Globus pallidus (tissue), 1 donor: ENCODE measurements at regions not wholly inside any gene's neighbourhood (a gene's known extent, or its start where the extent isn't known, plus 50 kb on each side); places are given as distances from the start of the nearest gene placed in this dataset.
"Not testable (repeated sequence)": the region's sequence is repeated elsewhere in the genome, so short reads cannot be mapped to it uniquely, and the experiment has no call there.

Experiments
- DNase-seq: peaks from one replicate; pipeline ENCODE4 v3.0.0-alpha.2; 2015; ENCODE audit warnings: low spot score

DNA sequence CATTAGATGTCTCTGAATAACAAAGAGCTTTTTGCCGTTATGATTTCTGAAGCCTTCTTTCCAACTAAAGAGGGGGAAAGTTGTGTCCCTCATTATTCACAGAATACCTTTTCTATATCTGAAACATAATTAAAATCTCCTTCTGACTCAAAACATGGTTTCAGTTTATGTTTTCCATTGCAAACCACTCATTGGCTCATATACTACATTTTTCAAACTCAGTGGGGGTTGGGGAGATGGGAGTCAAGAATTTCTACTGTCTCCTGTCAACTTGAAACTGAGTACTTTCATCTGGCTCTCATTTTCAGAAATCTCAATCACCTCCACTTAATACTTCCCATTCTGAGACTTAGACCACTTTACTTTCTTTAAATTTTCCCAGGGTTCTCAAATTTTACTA, 1839.5 kb upstream of the PCDH10 start:
- DNase-seq = no peak

DNA sequence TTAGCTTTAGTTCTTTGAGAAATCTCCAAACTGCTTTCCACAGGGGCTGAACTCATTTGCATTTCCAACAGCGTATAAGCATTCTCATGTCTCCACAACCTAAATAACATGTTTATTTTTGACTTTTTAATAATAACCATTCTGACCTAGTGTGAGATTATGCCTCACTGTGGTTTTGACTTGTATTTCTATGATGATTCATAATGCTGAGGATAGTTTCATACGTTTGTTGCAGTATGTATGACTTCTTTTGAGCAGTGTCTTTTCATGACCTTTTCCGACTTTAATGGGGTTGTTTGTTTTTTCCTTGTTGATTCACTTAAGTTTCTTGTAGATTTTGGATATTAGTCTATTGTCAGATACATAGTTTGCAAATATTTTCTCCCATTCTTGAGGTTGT, 1833.0 kb upstream of the PCDH10 start:
- no peak for DNase-seq

DNA sequence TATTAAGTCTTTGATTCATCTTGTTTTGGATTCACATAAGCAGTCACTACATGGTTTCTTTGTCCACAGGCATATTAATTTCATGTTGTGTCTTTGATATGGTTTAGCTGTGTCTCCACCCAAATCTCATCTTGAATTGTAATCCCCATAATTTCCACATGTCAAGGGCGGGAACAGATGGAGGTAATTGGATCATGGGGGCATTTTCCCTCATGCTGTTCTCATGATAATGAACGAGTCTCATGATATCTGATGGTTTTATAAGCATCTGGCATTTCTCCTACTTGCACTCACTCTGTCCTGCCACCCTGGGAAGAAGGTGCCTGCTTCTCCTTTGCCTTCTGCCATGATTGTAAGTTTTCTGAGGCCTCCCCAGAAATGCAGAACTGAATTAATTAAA, 1811.2 kb upstream of the PCDH10 start:
- no peak for DNase-seq

DNA sequence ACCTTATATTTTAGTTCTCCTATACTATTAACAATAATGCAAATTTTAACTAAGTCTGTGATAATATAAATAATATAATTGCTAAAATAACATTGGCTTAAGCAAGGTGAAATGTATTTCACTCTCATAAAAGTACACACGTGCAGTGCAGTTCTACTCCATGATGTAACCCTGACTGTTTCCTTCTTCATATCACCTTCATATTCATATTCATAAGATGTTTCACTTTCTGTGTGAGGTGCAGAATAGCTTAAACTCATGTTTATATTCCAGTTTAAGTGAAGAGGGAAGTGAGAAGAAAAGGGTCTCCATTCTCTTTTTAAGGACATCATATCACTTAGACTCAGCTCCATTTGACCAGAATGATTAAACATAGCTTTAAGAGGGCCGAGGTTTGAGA, 1810.0 kb upstream of the PCDH10 start:
- DNase-seq = no peak

DNA sequence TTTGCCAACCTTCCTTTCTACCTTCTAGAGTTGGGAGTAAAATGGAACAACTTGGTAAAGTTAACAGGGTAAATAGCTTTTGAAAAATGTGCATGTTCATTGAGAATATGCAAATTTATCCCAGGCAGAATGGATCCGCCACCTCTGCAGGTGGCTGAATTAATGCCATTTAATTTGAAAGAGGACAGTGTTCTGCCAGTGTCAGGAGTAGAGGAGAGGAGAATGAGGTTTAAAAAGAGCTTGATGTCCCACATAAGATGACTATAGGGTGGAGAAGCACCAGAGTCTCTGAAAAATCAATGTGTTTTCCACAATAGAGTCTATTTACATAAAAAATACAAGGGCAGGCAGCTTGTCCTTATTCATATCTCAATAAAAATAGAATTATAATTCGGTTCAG, 1804.3 kb upstream of the PCDH10 start:
- no peak for DNase-seq

DNA sequence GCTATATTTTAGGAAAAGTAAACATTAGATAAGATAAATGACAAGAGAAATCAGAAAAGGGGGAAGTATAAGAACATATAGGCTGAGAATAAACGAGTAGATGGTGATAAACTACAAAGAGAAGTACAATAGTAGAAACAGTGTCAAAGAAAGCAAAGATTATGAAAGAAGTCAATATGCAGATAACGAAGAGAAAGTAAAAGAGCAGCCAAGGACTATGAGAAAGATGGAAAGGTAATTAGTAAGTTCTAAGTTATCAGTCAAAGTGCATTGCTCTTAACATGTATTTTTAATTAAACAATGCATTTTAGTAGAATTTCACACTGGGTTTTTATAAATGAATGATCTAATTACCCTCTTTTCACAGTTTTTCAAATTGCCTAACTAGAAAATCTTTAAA, 1801.3 kb upstream of the PCDH10 start:
- no peak for DNase-seq

DNA sequence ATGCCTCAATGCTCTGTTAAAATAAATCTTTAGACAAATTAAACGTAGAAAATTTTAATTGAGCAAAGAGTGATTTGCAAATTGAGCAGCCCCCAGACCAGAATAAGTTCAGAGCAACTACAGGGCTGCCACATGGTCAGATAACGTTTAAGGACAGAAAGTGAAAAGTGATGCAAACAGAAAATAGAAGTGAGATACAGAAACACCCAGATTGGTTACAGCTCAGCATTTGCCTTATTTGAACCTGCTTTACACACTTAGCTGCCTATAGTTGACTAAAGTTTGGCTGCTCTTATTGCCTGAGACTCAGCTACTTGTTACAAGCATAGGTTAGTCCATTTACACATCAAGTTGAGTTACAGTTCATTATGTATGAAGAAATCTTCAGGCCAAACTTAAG, 1800.8 kb upstream of the PCDH10 start:
- no peak for DNase-seq

DNA sequence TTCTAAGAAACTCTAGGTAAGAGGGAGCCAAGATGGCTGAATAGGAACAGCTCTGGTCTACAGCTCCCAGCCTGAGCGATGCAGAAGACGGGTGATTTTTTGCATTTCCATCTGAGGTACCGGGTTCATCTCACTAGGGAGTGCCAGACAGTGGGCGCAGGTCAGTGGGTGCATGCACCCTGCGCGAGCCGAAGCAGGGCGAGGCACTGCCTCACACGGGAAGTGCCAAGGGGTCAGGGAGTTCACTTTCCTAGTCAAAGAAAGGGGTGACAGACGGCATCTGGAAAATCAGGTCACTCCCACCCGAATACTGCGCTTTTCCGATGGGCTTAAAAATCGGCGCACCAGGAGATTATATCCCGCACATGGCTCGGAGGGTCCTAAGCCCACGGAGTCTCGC, 1796.7 kb upstream of the PCDH10 start:
- not testable (repeated sequence) for DNase-seq

DNA sequence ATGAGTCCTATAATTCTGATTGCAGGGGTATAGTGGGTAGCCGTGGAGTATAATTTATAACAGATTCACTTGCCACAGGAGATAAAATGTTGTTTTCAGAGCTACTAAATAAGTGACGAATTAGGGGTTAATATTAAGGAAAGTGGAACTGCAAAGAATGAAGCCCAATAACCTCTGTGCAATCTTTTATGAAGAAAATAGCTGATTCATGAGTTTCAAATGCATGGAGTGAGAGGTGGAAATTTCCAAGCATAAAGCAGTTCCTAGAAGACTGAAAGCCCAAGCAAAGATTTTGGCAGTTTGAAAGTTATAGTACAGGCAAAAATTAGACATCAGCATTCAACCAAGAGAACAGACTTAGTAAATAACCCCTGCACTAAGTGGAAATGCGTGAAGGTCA, 1782.4 kb upstream of the PCDH10 start:
- no peak for DNase-seq

DNA sequence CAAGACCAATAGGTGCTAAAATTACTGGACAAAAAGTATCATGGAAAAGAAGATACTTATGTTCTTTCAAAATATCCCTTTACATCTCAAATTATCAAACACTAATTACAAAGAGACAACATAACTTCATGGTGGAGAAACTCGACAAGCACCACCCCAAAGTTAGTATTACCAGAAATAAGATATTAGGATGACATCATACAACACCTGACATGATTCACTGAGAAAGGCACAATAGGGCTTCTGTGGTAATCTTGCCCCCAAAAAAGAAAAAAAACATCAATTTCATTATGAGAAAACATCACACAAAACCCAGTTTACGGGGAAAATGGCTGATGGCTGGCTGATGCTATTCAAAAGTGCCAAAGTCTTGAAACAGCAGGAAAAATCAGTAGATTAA, 1781.7 kb upstream of the PCDH10 start:
- no peak for DNase-seq

DNA sequence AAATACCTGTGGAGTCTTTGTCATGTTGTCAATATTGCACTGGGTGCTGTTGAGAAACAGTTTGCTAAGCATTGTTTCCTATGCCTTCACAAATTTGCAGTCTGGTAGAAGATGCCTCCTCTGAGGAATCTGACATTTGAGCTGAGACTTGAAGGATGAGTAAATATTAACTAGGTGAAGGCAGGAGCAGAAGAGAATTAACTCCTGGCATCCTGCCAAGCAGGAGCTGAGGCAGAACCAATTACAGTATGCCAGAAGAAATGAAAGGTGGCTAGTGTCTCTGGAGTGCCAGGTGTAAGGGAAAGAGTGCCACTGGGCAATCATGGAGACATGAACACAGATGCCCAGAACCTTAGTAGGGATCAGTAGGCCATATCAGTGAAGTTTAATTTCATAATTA, 1778.2 kb upstream of the PCDH10 start:
- no peak for DNase-seq

DNA sequence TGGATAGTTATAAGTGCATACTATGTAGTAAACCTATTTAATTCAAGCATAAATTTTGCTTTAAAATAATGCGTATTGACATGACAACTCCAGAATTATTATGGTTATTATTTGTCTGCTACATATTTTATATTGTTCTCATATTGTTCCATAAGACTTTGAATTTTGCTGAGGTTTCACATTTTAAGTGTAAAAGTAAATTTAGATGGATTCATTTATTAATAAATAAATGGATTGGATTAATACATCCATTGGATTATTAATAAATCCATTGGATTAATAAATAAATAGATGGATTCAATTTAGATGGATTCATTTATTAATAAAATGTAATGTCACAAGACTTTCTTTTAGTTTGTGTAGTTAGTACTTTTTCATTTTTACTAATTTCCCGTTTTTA, 1768.0 kb upstream of the PCDH10 start:
- DNase-seq = no peak

DNA sequence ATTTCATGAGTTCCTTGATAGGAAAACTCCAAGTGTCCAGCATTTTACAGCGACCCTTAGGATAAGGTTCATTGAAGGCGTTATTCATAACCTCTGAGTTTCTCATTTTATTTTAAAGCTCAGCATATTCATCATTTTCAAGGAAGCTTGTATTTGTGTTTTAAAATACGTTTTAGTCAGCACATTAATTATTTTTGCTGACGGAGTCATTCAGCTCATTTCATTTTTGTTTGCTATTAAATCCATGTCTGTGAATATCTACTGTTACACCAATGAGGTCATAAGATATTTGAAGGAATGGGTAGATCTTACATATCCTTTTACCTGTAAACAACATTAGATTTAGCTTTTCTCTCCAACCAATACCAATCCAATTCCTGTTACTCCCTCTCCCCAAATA, 1766.3 kb upstream of the PCDH10 start:
- no peak for DNase-seq

DNA sequence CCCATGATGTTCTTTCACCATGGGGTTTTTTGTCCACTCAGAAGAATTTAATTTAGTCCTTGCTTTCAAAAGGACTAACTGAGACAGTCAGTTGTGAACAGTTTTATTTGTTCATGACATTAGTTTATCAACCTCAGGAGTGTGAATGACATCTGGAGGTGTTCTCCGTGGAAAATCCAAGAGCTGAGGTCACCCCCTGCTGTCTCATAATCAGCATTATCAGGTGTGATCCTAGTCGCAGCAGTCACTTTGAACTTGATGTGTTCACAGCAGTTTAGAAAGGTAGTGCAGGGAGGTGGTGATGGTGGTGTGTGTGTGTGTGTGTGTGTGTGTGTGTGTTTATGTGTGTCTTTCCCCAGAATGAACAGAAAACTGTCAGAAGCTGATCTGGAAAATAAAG, 1760.8 kb upstream of the PCDH10 start:
- no peak for DNase-seq

DNA sequence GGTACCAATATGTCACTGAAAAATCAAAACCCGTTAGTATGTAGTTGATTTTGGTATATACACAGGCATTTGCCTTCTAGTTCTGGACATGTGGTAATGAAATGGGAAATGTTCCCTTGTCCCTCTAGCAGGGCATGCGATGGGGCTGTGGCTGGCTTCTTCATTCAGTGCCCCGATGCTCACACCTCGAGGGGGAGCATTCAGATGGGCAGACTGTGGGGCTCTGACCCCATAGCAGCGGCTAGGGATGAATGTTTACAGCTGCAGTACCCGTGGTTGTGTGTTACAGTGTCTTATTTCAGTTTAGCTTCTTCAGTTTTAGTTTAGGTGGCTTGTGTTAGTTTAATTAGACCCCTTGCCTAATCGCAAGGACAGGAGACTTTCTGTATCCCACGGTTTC, 1741.0 kb upstream of the PCDH10 start:
- DNase-seq = no peak

DNA sequence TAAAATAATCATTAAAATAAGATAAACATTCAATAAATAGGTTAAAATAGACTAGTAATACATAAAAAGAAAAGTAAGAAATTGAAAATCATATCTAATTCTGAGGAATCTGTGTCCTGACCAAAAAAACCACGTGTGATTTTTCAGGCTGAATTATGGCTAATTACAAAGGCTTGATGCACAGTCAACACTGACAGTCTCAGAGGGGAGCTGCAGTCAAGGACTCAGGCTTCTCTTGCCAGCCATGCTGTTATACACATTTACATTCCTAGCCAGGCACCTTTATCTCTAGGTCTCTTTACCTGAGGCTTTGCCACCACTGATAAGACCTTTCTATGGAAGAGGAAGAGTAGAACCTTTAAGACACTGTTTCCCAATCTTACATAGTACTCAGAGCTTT, 1737.7 kb upstream of the PCDH10 start:
- DNase-seq = no peak

DNA sequence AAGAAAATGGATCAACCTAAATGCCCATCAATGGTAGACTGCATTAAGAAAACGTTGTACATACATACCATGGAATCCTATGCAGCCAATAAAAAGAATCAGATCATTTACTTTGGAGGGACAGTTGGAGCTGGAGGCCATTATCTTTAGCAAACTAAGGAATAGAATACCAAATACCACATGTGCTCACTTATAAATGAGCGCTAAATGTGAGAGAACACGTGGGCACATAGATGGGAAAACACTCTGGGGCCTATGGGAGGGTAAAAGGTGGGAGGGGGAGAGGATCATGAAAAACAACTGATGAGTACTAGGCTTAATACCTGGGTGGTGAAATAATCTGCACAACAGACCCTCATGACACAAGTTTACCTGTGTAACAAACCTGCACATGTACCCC, 1729.9 kb upstream of the PCDH10 start:
- no peak for DNase-seq

DNA sequence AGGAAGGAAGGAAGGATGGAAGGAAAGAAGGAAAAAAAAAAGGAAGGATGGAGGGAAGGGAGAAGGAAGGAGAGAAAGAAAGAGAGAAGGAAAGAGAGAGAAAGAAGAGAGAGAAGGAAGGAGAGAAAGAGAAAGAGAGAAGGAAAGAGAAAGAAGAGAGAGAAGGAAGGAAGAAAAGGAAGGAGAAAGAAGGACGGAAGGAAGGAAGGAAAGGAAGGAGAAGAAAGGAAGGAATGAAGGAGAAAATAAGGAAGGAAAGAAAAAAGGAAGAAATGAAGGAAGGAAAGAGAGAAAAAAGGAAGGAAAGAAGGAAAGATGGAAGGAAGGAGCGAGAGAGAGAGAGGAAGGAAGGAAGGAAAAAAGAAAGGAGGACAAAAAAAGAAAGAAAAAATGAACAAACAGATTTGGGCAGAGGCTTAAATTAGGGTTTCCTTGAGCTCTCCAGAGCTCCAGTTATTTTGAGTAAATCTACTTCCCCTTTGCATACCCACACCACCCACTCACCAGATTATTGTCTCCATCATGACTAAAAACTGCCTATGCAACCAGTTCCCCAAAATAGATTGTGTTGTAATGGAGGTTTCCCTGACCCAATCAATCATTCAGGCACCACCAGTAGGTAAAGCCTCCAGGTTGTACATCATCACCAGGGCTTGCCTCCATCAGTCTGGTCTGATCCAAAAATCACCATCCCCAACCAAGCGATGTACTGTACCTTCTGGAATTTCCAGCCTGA, 1722.9 kb upstream of the PCDH10 start:
- DNase-seq = no peak

DNA sequence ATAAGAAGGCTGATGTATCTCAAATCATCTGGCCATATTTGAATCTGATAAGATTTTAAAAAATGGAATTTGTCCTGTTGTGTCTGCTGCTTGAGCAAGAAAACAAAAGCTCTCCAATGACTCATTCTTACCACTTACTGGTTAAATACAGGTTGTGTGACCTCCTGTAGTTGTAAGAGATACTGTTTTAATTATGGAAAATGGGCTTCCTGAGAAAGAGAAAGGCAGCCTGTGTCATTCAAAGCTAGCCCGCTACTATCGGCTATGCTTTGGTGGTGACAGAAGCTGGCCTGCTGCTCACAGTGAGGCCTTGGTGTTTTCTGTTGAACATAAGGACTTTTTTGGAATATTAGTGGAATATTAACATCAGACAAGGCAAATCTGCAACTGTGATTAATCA, 1722.1 kb upstream of the PCDH10 start:
- DNase-seq = no peak

DNA sequence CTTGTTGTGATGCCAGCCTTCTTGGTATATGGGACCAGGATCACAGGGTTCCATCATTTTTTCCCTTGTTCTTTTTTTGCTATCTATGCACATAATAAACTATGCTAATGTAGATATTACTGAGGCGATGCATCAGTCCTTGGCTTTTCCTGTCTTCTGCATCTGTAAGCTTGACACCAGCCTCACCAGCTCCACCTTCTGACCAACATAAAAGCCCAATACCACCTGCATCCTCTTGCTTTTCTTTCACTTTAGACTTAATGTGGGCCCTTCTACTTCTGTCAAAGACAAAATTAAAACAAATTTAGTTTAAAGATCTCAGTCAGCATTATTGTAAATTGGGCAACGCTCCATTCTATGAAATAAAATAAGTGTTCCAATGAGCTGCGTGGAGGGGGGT, 1718.8 kb upstream of the PCDH10 start:
- DNase-seq = no peak

DNA sequence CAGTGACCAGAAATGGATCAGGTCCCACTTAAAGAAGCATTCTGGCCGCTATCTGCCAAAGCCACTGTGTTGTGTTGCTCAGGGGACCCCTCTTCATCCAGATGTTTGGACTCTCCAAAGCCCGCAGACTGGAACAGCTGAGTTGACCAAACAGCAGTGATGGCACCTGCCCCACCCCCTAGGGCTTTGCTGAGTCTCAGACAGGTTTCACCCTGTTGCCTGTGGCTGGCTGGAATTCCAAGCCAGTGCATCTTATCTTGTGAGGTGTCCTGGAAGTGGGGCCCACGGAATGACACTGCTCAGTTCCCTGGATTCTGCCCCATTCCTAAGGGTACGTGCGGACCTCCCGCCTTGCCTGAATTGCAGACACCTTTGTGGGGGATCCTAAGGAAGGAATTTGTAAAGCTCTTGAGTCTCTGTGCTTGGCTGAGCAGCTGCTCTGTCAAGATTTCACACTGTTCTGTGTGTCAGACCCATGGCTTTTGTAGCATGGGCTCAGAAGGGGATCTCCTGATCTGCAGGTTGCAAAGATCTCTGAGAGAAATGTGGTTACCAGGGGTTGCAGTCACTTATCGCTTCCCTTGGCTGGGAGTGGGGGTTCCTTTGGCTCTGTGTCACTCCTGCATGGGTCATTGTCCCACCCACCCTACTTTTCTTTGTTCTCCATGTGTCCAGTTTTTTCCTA, 1707.9 kb upstream of the PCDH10 start:
- no peak for DNase-seq

DNA sequence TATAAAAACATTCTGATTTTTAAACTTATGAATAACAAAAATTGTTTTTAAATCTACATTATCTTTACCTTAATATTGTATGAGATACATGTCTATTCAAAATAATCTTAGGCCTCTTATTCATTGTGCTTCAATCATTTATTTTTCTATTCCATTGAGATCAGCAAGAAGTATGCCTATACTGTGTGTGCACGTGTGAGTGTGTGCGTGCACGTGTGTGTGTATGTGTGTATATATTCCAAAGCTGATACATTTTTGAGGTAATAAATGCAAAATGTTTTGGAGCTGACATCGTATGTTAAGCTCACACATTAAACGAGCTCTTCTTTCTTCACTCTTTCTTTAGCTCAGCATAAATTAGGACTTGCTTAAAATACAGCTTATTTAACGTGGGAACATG, 1701.2 kb upstream of the PCDH10 start:
- no peak for DNase-seq

DNA sequence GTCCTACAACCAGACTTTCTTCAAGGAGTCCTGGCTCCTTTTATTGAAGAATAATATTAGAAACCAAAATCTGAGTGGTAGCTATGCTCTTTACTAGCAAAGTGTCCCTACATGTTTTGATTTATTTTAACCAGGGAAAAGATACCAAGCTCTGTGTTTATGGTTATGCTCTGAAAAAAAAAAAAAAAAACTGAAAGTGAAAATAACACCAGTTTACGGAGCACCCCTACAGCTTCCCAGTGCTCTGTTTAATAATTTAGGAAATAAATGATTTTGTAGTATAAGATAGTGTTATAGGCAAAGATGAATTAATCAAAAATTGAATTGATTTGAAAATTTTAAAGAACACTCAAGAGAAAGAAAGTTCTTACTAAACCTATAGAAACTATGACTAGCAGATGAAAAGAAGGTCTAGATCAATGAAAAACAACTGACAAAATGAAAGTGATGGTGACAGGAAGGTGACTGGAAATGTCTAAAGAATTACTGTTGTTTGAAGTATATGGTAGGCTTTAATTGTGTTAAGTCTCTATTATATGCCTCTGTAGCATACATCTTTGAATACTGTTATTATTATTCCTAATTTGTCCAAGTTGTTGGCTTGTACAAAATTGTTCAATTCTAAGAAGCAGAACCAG, 1698.4 kb upstream of the PCDH10 start:
- no peak for DNase-seq
